ENCODE measurements at regions not wholly inside any gene's neighbourhood (a gene's known extent, or its start where the extent isn't known, plus 50 kb on each side); places are given as distances from the start of the nearest gene placed in this dataset.

DNA sequence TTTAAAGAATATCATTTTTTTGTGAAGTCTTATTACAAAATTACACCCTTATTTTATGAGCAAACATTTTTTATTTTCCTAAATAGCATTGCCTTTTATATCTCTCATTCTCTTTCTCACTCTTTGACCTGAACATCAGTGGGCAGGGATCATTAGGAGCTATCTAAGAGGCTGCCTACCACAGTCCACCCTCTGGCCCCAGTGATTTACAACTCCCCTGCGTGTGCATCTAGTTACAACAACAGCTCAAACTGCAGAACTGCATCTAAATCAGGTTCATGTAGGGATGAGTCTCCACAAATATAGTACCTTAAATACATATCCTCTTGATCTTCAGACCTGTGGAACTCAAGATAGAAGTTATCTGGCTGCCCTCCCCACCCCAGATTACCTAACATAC, 172.4 kb upstream of the CXCR4 start:
- TF ChIP-seq, protein P1, sequence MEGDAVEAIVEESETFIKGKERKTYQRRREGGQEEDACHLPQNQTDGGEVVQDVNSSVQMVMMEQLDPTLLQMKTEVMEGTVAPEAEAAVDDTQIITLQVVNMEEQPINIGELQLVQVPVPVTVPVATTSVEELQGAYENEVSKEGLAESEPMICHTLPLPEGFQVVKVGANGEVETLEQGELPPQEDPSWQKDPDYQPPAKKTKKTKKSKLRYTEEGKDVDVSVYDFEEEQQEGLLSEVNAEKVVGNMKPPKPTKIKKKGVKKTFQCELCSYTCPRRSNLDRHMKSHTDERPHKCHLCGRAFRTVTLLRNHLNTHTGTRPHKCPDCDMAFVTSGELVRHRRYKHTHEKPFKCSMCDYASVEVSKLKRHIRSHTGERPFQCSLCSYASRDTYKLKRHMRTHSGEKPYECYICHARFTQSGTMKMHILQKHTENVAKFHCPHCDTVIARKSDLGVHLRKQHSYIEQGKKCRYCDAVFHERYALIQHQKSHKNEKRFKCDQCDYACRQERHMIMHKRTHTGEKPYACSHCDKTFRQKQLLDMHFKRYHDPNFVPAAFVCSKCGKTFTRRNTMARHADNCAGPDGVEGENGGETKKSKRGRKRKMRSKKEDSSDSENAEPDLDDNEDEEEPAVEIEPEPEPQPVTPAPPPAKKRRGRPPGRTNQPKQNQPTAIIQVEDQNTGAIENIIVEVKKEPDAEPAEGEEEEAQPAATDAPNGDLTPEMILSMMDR (IDR thresholded peaks at IDR 0.05; ENCODE audit: partially characterized antibody, unreplicated experiment), result no peak

DNA sequence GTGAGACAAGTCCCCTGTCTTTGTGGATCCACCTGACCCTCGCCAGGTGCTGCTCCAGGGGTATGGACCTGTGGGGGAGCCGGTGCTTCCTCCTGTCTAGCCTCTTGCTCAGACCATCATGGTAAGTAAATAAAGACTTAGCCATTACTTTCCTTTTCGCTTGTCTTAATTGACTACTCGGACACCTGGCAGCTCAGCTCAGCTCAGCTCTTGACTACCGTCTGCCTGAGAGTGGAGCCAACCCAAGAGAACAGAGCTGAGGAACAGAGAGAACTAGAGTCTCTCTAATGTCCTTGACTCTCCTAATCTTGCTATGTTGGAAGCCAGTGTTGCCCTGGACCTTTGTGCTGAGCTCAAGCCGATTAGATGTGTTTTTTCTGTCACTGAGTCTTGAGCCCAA, 170.3 kb upstream of the CXCR4 start:
- DNase-seq, result no peak
- no peaks in the 10 kb centered on the region for H3K9me3 Mint-ChIP-seq (ENCODE audit: unreplicated experiment)

More for the DNA sequence above, 172.4 kb upstream of the CXCR4 start:
- Mint-ChIP-seq H3K4me1 (ENCODE audit: low read depth, unreplicated experiment) (peaks cover 3% of the 10 kb centered on the region), H3K4me3 (ENCODE audit: unreplicated experiment) (no peak overlapping the region), H3K27ac (ENCODE audit: unreplicated experiment) (no peak overlapping the region), H3K9me3 (ENCODE audit: unreplicated experiment) (no peaks in the 10 kb centered on the region), H3K27me3 (ENCODE audit: unreplicated experiment) (no peaks in the 10 kb centered on the region), H3K36me3 (ENCODE audit: unreplicated experiment) (peaks cover 2% of the 10 kb centered on the region)
- DNase-seq, result no peak

DNA sequence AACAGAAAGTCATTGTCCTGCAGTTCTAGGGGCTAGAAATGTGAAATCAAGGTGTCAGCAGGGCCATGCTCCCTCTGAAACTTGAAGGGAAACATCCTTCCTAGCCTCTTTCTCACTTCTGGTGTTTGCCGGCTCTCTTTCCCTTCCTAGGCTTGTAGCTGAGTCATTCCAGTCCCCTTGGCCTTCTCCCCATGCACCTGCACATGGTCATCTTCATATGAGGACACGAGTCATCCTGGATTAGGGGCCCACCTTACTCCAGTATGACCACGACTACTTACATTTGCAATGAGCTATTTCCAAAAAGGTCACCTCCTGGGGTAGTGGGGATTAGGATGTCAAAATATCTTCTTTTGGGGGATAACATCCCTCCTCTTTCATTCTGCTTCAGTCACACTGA, 168.5 kb upstream of the CXCR4 start:
- Mint-ChIP-seq H3K27ac (ENCODE audit: unreplicated experiment) (no peak overlapping the region), H3K4me1 (ENCODE audit: low read depth, unreplicated experiment) (peaks cover 25% of the 10 kb centered on the region), H3K36me3 (ENCODE audit: unreplicated experiment) (peaks cover 4% of the 10 kb centered on the region), H3K27me3 (ENCODE audit: unreplicated experiment) (no peaks in the 10 kb centered on the region), H3K4me3 (ENCODE audit: unreplicated experiment) (no peak overlapping the region), H3K9me3 (ENCODE audit: unreplicated experiment) (no peaks in the 10 kb centered on the region)
- DNase-seq, result no peak
- TF ChIP-seq, protein P1 (IDR thresholded peaks at IDR 0.05; ENCODE audit: partially characterized antibody, unreplicated experiment), result no peak

More for the DNA sequence above, 170.3 kb upstream of the CXCR4 start:
- no peak overlapping the region for H3K27ac Mint-ChIP-seq (ENCODE audit: unreplicated experiment)
- peaks cover 19% of the 10 kb centered on the region for H3K4me1 Mint-ChIP-seq (ENCODE audit: low read depth, unreplicated experiment)
- peaks cover 4% of the 10 kb centered on the region for H3K36me3 Mint-ChIP-seq (ENCODE audit: unreplicated experiment)
- no peaks in the 10 kb centered on the region for H3K27me3 Mint-ChIP-seq (ENCODE audit: unreplicated experiment)
- no peak overlapping the region for H3K4me3 Mint-ChIP-seq (ENCODE audit: unreplicated experiment)
- TF ChIP-seq, protein P1 (IDR thresholded peaks at IDR 0.05; ENCODE audit: partially characterized antibody, unreplicated experiment), result no peak

DNA sequence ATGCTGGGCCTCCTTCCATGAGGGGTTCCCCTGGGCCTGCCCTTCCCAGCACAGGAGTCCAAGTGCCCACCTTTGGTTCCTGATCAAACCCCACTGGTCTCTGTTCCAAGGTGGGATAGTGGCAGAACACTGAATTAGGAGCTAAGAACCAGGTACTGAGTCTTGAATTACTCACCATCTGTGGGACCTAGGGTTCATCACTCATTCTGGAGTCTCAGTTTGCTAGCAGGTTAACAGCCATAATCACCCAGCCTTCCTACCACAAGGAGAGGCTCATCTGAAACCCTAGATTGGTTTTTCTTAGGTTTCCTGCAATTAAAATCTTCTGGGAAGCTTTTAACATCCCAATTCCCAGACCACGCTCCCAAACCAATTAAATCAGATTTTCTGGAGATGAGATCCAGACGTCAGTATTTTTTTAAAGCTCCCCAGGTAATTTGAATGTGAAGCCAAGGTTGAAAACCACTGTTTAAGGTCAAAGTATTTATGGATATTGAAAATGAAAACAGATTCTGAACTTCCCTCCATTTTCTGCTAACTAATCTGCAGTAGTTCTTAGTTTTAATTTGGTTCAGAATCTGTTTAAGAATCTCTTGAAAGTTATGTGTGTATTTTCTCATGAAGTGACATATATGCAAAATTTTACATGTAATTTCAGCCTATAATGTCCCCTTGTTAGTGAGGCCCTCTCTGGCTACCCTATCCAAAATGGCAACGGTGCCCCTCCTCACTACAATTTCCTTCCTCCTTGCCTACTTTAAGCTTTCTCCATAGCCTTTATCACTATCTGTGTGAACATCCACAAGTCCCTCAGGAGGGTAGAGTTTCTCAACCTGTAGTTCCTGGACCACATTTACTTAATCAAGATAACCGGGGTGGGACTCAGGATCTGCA, 166.5 kb upstream of the CXCR4 start:
- DNase-seq, result no peak
- Mint-ChIP-seq H3K4me3 (ENCODE audit: unreplicated experiment) (no peak overlapping the region), H3K27ac (ENCODE audit: unreplicated experiment) (no peak overlapping the region), H3K27me3 (ENCODE audit: unreplicated experiment) (peaks cover 4% of the 10 kb centered on the region), H3K36me3 (ENCODE audit: unreplicated experiment) (peaks cover 4% of the 10 kb centered on the region), H3K9me3 (ENCODE audit: unreplicated experiment) (no peaks in the 10 kb centered on the region), H3K4me1 (ENCODE audit: low read depth, unreplicated experiment) (peaks cover 28% of the 10 kb centered on the region)
- TF ChIP-seq, protein P1 (IDR thresholded peaks at IDR 0.05; ENCODE audit: partially characterized antibody, unreplicated experiment), result no peak

DNA sequence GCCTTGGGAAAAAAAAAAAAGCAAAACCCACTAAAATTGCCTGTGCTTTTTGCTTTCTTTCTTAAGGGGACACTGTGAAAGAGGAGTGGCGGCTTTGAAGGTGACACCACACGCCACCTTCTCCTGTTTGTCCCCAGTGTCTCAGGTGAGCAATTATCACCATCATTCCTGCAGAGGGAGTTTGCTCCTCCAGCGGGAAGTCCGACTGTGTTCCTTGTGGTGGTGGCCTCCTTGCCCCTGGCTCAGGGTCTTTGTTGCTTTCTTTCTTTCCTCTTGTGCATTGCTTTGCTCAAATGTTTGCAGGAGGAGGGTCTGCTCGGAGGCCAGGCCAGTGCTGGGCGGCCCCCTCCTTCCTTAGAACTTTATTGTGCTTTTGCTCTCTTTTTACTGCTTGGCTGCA, 164.3 kb upstream of the CXCR4 start:
- H3K27ac Mint-ChIP-seq (ENCODE audit: unreplicated experiment), result no peak overlapping the region
- H3K4me3 Mint-ChIP-seq (ENCODE audit: unreplicated experiment), result no peak overlapping the region
- H3K27me3 Mint-ChIP-seq (ENCODE audit: unreplicated experiment), result peaks cover 4% of the 10 kb centered on the region
- H3K36me3 Mint-ChIP-seq (ENCODE audit: unreplicated experiment), result peaks cover 4% of the 10 kb centered on the region
- peaks cover 28% of the 10 kb centered on the region for H3K4me1 Mint-ChIP-seq (ENCODE audit: low read depth, unreplicated experiment)
- H3K9me3 Mint-ChIP-seq (ENCODE audit: unreplicated experiment), result no peaks in the 10 kb centered on the region
- TF ChIP-seq, protein P1 (IDR thresholded peaks at IDR 0.05; ENCODE audit: partially characterized antibody, unreplicated experiment), result no peak
- no peak for DNase-seq
